AG09319 (cell line): ENCODE measurements at regions not wholly inside any gene's neighbourhood (a gene's known extent, or its start where the extent isn't known, plus 50 kb on each side); places are given as distances from the start of the nearest gene placed in this dataset.

Experiments
- DNase-seq: peaks from one replicate; pipeline ENCODE4 v3.0.0-alpha.2; 2010; ENCODE audit warnings: low read depth; ENCODE audit errors: extremely low read depth
- TF ChIP-seq, protein P1 (sequence below): IDR thresholded peaks from 2 replicates; pipeline ENCODE4 v1.5.1; 2011; ENCODE audit warnings: low read depth, mild to moderate bottlenecking, inconsistent platforms, low read length, moderate library complexity

DNA sequence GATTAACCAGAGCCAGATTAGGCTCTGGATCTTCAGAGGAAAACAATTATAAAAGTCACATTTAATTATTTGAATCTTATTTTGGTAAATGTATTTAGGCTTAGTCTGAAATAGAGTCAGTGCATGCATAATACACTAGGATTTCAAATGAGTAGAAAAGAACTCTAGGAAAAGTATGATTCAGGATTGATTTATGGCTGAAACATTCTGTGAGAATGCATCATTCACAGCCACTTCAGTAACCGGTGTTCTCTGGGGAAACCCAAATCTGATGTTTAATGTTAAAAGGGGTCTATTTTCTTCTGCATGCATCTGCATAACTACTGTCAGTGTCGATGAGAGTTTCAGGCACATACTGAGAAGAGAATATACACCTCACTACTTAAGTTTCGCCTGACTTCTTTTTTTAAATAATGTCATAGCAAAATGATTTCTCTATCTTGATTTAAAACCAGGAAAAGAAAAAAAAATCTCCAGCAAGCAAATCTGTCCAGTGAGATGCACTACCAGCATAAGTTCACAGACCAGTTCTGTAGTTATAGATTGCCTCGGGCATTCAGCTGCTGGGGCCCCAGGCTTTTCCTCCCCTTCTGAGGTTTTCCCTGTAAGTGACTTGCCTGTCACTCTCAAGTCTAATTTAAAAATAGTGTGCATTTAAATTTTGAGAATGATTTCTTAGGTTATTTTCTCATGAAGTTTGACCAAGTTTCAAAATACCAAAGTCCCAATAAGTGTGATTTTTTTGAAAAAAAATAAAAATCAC lies 501.5 kb downstream of the NR4A2 start:
- TF ChIP-seq, protein P1, sequence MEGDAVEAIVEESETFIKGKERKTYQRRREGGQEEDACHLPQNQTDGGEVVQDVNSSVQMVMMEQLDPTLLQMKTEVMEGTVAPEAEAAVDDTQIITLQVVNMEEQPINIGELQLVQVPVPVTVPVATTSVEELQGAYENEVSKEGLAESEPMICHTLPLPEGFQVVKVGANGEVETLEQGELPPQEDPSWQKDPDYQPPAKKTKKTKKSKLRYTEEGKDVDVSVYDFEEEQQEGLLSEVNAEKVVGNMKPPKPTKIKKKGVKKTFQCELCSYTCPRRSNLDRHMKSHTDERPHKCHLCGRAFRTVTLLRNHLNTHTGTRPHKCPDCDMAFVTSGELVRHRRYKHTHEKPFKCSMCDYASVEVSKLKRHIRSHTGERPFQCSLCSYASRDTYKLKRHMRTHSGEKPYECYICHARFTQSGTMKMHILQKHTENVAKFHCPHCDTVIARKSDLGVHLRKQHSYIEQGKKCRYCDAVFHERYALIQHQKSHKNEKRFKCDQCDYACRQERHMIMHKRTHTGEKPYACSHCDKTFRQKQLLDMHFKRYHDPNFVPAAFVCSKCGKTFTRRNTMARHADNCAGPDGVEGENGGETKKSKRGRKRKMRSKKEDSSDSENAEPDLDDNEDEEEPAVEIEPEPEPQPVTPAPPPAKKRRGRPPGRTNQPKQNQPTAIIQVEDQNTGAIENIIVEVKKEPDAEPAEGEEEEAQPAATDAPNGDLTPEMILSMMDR: no peak
- DNase-seq: no peak

DNA sequence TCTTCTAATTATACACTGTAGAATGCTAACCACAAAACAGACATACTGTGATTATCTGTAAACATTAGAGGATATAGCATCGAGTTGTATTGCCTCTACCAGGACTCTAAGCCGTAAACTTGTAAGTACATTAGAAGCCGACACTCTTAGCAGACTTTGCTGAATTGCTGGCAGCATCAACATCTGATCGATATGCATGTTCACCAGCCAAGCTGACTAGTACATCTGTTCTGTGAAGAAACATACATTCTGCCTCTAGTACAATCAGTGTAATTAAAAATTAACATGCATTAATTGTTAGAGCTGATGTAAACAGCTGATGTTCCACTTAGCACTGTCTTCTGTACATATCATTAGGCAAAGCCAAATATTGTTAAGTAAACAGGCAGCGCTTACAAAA lies 502.2 kb downstream of the NR4A2 start:
- no peak for DNase-seq
- TF ChIP-seq, protein P1: no peak

DNA sequence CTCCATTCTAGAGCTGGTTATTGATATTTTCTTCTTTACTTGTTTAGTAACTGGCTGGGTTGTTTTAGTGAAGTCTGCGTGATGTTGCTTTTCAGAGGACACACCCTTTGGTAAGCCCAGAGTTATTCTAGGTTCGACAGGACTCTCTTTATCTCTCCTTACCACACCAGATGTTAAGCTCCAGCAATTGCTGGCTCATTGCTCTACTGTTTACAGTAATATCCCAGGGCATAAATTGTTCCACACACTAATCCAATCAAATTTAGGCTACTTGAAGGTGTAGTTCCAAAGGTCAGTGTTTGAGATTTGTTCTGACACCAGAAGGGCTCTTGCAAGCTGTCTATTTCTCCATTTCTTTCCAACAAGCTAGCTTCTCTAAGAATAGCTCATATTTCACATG lies 506.6 kb downstream of the NR4A2 start:
- TF ChIP-seq, protein P1: no peak
- no peak for DNase-seq

DNA sequence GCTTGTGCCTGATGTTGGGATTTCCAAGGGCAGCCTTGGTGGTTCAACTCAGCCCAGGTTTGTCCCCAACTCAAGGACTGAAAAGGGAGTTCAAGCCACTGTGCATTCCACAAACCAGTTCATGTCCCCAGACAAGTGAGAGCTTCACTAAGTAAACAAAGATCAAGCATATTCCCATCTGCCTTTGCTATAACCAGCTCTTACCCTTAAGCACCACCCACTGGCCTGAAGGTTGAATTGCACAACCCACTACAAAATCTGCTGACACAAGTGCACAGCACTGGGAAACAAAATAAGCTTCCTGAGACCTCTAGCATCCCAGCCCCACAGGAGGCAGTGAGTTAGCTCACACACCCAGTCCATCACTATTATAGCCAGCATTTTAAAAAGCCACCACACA lies 516.7 kb downstream of the NR4A2 start:
- DNase-seq: no peak
- TF ChIP-seq, protein P1: no peak

DNA sequence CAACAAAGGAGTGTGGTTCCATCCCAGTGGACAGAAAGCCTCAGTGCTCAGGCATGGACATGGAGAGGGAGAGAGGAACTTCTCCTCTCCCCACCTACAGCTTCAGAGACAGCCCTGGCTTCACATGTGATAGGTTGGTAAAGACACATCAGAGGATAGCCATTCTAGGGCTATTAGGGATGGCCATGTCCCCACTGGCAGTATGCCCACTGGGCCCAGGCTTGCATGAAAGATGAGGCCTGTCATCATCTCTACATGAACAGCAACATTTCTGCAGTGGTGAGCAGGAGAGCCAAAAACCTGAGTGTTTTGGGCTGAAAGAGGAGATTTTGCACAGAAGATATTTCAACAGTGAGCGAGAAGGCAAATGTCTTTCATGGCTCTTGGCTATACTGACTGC lies 517.2 kb downstream of the NR4A2 start:
- DNase-seq: no peak
- TF ChIP-seq, protein P1: no peak

DNA sequence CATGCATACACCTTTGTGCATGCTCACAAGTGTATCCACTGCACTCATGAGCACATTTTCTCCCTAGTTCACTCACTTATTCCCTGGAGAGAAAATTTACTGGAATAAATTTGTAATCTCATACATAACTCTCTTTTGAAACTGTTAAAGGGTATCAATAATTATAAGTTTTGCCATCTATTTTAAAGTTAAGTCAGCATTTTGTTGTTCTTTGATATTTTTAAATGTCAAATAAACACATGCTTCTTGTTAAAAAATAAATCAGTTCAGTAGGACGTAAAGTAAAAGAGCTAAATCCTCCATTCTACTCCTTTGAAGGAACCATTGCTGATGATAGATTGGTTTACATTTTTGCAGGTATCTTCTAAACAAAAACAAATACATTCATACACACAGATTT lies 522.1 kb downstream of the NR4A2 start:
- TF ChIP-seq, protein P1: no peak
- no peak for DNase-seq

DNA sequence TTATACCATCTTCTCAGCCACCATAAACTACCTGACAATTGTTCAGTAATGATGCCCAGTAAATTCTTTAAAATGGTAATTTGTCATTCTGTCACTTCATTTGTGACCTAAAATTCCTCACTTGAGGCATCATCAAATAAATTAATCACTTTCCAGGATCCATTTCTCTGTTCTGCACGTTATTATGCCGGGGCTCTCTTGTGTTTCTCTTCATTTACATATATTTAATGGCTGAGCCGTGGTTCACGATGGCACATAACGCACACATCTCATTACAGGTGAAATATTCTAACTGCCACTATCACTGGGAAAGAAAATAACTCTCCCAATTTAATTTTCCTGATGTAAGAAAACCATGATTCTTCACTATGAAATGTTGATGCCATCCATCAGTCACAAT lies 529.6 kb downstream of the NR4A2 start:
- TF ChIP-seq, protein P1: no peak
- no peak for DNase-seq
